ENCODE measurements at regions not wholly inside any gene's neighbourhood (a gene's known extent, or its start where the extent isn't known, plus 50 kb on each side); places are given as distances from the start of the nearest gene placed in this dataset.
"Not testable (repeated sequence)": the region's sequence is repeated elsewhere in the genome, so short reads cannot be mapped to it uniquely, and the experiment has no call there.

DNA sequence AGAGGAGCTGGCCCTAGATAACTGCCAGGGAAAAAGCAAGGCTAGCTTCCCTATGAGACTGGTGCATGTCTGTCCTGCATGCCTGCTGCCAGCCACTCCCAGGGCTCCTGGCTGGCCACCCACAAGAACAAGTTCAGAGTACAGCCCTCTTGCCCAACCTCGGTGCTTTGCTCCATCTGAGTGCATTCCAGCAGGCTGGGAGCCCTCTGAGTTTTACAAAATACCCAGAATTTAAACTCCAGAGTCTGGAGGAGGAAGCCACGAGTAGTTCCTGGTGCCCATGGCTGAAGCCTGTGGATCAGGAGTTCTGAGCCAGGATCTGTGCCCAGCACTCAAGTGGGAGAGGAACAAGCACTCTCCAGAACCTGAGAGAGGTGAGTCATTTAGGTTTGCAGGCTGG, 111.6 kb downstream of the MAGEE2 start:
- no peak for DNase-seq

DNA sequence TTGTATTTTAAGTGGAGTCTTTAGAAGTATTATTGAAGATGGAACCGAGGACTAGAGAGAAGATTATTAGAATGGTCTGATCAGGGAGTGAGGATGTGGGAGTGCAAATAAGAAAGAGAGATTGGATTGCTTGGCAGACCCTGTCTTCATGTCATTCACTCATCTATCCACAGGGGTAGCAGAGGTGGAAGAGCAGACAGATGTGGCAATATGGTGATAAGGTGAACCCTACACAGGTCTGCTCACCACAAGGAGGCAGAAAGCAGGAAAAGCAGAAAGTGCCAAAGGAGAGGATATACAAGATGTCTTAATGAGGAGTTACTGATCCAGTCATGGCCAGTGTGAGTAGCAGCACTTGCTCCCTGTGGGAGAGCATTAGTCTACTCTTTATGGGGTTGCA, 129.4 kb downstream of the MAGEE2 start:
- DNase-seq, result no peak

DNA sequence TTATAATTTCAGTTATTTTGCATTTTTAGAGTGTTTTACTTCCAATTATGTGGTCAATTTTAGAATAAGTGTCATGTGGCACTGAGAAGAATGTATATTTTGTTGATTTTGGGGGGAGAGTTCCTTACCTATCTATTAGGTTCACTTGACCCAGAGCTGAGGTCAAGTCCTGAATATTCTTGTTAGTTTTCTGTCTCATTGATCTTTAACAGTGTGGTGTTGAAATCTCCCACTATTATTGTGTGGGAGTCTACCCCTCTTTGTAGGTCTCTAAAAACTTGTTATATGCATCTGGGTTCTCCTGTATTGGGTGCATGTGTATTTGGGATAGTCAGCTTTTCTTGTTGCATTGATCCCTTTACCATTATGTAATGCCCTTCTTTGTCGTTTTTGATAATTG, 127.0 kb upstream of the ZDHHC15 start:
- no peak for DNase-seq

DNA sequence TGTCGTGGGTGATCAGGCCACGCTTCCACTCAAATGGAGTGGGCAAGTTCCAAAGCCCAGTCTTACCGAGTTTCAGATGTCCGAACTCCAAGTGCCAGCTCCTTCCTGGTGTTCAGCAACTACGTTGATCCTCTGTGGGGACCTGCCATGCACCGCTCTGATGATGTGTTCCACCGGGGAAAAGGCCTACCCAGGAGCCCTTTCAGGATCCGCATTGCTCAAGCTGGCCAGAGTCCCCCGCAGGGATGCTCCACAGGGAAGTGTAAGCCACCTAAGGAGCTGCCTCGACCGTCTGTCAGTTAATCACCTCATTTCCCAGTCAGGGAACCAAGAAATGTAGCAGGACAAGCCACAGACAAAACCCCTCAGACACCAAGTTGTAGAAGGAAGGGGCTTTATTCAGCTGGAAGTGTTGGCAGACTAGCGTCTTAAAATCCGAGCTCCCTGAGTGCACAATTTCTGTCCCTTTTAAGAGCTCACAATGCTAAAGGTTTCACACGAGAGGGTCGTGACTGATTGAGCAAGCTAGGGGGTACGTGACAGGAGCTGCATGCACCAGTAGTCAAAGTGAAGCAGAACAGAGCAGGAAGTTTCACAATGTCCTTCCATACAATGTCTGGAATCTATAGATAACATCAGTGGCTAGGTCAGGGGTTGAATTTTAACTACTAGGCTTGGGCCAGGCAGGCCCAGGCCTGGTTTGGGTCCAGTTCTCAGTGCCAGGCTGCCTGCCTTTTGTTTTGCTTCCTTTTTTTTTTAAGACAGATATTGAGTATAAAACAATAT, 126.2 kb upstream of the ZDHHC15 start:
- no peak for DNase-seq

DNA sequence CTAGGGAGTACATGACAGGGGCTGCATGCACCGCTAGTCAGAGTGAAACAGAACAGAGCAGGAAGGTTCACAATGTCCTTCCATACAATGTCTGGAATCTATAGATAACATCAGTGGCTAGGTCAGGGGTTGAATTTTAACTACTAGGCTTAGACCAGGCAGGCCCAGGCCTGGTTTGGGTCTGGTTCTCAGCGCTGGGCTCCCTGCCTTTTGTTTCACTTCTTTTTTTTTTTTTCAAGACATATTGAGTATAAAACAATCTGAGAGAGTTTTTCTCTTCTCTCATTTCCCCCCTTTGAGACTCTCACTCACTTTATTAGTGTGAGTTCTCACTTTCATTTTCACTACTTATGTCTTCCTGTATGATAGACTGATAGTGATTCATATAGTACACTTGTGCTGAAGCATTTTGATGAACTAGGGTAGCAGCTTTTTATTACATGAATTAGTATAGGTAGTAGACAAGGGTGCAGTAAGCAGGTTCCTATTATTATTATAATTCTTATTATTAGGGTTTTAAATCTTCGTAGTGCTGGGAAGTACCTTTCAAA, 120.0 kb upstream of the ZDHHC15 start:
- no peak for DNase-seq

DNA sequence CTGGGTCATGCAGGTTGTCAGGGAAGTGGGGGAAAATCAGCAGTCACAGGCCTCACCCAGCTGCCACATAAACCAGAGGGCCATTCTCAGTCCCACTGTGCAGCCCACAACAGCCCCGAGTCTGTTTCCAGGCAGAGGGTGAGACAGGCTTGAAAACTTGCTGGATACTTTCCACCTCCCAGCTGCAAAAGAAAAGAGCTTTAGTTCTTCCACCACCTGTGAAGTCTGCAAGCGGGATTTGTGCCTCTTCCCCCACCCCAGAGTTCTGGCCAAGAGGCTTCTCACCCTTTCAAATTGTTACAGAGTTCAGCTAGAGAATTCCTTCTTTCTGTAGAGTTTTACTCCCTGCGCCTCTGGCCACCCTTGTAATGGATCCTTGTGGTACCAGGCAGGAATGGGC, 115.5 kb upstream of the ZDHHC15 start:
- no peak for DNase-seq

DNA sequence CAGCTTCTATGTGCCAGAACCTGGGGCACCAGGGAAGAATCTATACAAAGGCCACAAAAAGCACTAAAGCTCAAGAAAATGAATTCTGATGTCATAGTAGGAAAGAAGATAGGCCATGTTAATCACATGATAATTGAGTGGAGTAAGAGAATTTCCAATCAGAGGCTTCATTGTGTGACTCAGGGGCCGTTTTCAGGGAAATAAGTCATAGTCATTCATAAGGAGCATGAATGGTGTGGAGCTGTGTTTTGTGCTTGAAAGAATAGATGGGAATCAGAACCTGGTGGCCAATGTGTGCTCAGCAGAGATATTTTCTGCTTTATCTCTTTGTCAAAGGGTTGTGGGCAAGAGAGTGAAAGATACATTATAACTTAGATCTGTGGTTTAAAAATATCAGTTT, 102.4 kb upstream of the ZDHHC15 start:
- DNase-seq, result no peak

DNA sequence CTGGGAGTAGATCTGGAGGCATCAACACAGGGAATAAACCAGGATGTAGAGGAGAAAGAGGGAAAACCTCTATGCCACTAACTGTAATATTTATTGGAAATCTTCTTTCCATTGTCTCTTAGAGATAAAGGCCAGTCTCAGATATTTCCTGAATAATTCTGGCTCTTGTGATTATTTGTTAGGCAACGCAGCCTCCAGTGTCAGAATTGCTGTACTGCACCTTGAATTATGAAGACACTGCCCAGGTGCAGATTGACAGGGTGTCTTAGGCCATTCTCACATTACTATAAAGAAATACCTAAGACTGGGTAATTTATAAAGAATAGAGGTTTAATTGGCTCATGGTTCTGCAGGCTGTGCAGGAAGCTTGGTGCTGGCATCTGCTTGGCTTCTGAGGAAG, 100.7 kb upstream of the ZDHHC15 start:
- DNase-seq, result no peak

DNA sequence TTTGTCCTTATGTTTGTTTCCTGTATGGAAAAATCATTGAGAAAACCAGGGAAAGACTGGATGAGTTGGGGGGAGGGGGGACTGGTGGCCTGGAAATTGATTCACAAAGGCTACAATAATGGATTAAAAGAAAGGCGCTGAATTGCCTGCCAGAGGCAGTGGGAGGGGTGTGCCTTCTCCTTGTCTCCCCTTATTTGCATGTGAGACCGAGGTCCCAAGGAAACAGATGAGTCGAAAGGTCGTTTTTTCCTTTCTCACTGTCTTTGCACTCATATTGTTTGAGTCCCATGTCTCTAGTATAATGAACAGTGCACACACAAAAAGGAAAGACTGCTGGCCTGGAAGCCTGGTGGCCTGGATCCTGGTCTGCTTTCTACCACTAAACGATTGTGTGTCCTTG, 86.6 kb upstream of the ZDHHC15 start:
- no peak for DNase-seq

DNA sequence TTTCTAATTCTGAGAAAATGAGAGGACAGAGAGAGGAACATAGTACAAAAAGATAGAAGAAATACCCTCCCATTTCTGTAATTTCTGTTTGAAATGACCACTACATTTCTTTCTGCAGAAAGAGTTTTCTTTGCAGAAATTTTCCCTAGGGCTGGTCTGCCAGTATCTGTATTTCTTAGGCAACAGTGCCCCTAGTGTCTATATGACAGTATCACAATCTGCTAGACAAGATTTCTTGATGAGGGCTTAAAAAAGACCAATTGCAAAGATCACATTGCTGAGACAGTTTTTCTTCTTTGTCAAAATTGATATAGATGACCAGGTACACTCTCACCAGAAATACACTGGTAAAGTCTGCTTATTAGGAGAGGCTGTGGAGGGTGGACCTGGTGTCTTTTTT, 81.0 kb upstream of the ZDHHC15 start:
- peak; percentile 2 for DNase-seq

DNA sequence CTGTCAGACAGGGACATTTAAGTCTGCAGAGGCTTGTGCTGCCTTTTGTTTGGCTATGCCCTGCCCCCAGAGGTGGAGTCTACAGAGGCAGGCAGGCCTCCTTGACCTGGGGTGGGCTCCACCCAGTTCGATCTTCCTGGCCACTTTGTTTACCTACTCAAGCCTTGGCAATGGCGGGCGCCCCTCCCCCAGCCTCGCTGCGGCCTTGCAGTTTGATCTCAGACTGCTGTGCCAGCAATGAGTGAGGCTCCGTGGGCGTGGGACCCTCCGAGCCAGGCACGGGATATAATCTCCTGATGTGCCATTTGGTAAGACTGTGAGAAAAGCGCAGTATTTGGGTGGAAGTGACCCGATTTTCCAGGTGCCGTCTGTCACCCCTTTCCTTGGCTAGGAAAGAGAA, 79.2 kb upstream of the ZDHHC15 start:
- not testable (repeated sequence) for DNase-seq

DNA sequence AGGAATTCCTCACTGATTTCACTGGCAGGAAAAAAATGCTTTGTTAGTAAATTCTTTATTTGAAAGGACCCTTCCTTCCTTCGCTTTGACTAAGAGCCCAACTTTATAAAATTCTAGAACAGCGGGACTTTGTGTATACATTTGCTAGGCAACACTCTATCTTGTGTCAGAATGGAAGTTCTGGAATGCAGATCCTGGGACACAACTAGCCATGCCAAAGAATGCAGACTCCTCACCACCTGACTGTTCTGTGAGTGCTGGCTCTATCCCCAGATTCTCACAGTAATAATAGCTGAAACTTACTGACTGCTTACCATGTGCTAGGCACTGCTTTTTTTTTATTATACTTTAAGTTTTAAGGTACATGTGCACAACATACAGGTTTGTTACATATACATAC, 73.3 kb upstream of the ZDHHC15 start:
- no peak for DNase-seq

DNA sequence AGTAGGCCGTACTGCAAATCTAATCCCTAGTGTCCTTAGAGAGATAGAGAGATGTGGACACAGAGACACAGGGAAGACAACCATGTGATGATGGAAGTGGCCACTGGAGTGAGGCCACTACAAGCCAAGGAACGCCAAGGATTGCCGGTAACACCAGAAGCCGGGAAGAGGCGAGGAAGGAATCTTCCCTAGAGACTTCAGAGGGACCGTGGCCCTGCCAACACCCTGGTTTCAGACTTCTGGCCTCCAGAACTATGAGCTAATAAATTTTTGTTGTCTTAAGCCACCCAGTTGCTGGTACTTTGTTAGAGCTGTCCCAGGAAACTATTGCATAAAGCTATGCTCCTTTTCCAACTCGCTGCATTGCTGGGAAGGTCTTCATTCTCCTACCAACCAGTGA, 70.3 kb upstream of the ZDHHC15 start:
- DNase-seq, result not testable (repeated sequence)

DNA sequence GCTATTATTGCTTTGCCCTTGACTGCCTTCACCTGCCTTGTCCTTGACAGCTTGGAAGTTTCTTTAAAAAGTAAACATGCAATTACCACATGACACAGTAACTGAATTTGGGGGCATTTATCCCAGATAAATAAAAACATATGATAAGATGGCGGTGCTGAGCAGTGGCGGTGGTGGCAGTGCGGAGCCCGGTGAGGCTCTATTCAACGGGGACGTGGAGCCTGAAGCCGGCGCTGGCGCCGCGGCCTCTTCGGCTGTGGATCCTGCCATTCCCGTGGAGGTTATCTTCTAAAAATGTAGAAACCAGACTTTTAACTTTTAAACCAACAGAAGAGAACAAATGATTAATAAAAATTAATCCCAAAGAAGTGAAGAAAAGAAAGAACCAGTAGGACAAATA, 59.7 kb upstream of the ZDHHC15 start:
- DNase-seq, result no peak

Measured in NCI-H774 (cell line).